Astrocyte of the cerebellum (primary cell): ENCODE measurements at regions not wholly inside any gene's neighbourhood (a gene's known extent, or its start where the extent isn't known, plus 50 kb on each side); places are given as distances from the start of the nearest gene placed in this dataset.

Source experiments
- DNase-seq: peaks from one replicate; pipeline ENCODE4 v3.0.0-alpha.2; 2011; ENCODE audit warnings: low read depth
- H3K4me3 ChIP-seq: 2 replicates; pipeline ENCODE4 v1.5.1; 2011; ENCODE audit warnings: mild to moderate bottlenecking, low read depth, low read length, moderate library complexity
- CTCF ChIP-seq: IDR thresholded peaks from 2 replicates; pipeline ENCODE4 v1.5.1; 2012; ENCODE audit warnings: low read length, low read depth, moderate library complexity, mild to moderate bottlenecking; ENCODE audit errors: missing control alignments
- in situ Hi-C: cut with HindIII; loops from 2 replicates; pipeline ENCODE4 v1.10.0; 2017; ENCODE audit warnings: low sequenced_read_pairs

GRCh38 chr7:26472971-26473370 is 181.3 kb downstream of the SNX10 start:
- in situ Hi-C loops = no loop called here
- H3K4me3 ChIP-seq = no peak overlapping the region
- TF ChIP-seq CTCF = no peak
- DNase-seq = no peak

- TF ChIP-seq CTCF = no peak
- in situ Hi-C loops = no loop called here
- DNase-seq = no peak
- no peak overlapping the region for H3K4me3 ChIP-seq
Measured at GRCh38 chr7:26476271-26476670, 184.6 kb downstream of the SNX10 start.

GRCh38 chr7:26477381-26477990 is 185.8 kb downstream of the SNX10 start:
- in situ Hi-C loops = no loop called here
- H3K4me3 ChIP-seq = no peak overlapping the region
- DNase-seq = no peak
- no peak for TF ChIP-seq CTCF

- in situ Hi-C loops = no loop called here
- TF ChIP-seq CTCF = no peak
- no peak for DNase-seq
- no peak overlapping the region for H3K4me3 ChIP-seq
Measured at GRCh38 chr7:26478550-26478949, 186.9 kb downstream of the SNX10 start.

GRCh38 chr7:26479581-26479980 is 187.9 kb downstream of the SNX10 start:
- DNase-seq = no peak
- no peak for TF ChIP-seq CTCF
- H3K4me3 ChIP-seq = no peak overlapping the region
- in situ Hi-C loops = no loop called here

GRCh38 chr7:26480156-26480555 is 188.5 kb downstream of the SNX10 start:
- TF ChIP-seq CTCF = no peak
- in situ Hi-C loops = no loop called here
- no peak overlapping the region for H3K4me3 ChIP-seq
- DNase-seq = no peak
